Osteocyte (in vitro differentiated cells): ENCODE measurements at regions not wholly inside any gene's neighbourhood (a gene's known extent, or its start where the extent isn't known, plus 50 kb on each side); places are given as distances from the start of the nearest gene placed in this dataset.

ENCODE experiments used
- DNase-seq: peaks from one replicate; pipeline ENCODE4 v3.0.0; 2021; ENCODE audit warnings: mixed read lengths; ENCODE audit not compliant: unreplicated experiment; ENCODE audit errors: extremely low spot score
- H3K27ac Mint-ChIP-seq: one replicate; pipeline ENCODE4 v1.8.0; 2021; ENCODE audit warnings: mild to moderate bottlenecking, mixed read lengths; ENCODE audit not compliant: unreplicated experiment
- H3K27me3 Mint-ChIP-seq: one replicate; pipeline ENCODE4 v1.8.0; 2021; ENCODE audit warnings: mixed read lengths; ENCODE audit not compliant: unreplicated experiment
- H3K36me3 Mint-ChIP-seq: one replicate; pipeline ENCODE4 v1.8.0; 2021; ENCODE audit warnings: mixed read lengths; ENCODE audit not compliant: unreplicated experiment
- H3K4me1 Mint-ChIP-seq: one replicate; pipeline ENCODE4 v1.8.0; 2021; ENCODE audit warnings: mixed read lengths; ENCODE audit not compliant: unreplicated experiment
- H3K4me3 Mint-ChIP-seq: one replicate; pipeline ENCODE4 v1.8.0; 2021; ENCODE audit warnings: mild to moderate bottlenecking, moderate library complexity, mixed read lengths; ENCODE audit not compliant: unreplicated experiment
- H3K9me3 Mint-ChIP-seq: one replicate; pipeline ENCODE4 v1.8.0; 2021; ENCODE audit warnings: mixed read lengths; ENCODE audit not compliant: unreplicated experiment
- CTCF ChIP-seq: fragments of 200-600 bp; sonication (generic); IDR thresholded peaks from 2 replicates; pipeline ENCODE4 v1.5.0; 2021; ENCODE audit warnings: antibody characterized with exemption, mild to moderate bottlenecking, moderate library complexity

GRCh38 chr10:8800426-8800825 is 745.9 kb downstream of the GATA3 start:
- no peak for DNase-seq
- peaks cover 31% of the 10 kb centered on the region for H3K9me3 Mint-ChIP-seq
- peaks cover 2% of the 10 kb centered on the region for H3K36me3 Mint-ChIP-seq
- no peak overlapping the region for H3K4me3 Mint-ChIP-seq
- TF ChIP-seq CTCF = no peak
- no peaks in the 10 kb centered on the region for H3K27me3 Mint-ChIP-seq
- no peak overlapping the region for H3K27ac Mint-ChIP-seq
- H3K4me1 Mint-ChIP-seq = no peaks in the 10 kb centered on the region

- no peak overlapping the region for H3K4me3 Mint-ChIP-seq
- TF ChIP-seq CTCF = no peak
- H3K27me3 Mint-ChIP-seq = no peaks in the 10 kb centered on the region
- peaks cover 44% of the 10 kb centered on the region for H3K9me3 Mint-ChIP-seq
- peaks cover 2% of the 10 kb centered on the region for H3K36me3 Mint-ChIP-seq
- no peak for DNase-seq
- H3K4me1 Mint-ChIP-seq = no peaks in the 10 kb centered on the region
- H3K27ac Mint-ChIP-seq = no peak overlapping the region
Observed at GRCh38 chr10:8803992-8804391, 749.5 kb downstream of the GATA3 start.

- Mint-ChIP-seq H3K4me1 (no peaks in the 10 kb centered on the region), H3K36me3 (no peaks in the 10 kb centered on the region), H3K27ac (no peak overlapping the region), H3K4me3 (no peak overlapping the region), H3K9me3 (peaks cover 39% of the 10 kb centered on the region), H3K27me3 (no peaks in the 10 kb centered on the region)
- no peak for TF ChIP-seq CTCF
- no peak for DNase-seq
Observed at GRCh38 chr10:8810677-8811076, 756.2 kb downstream of the GATA3 start.

GRCh38 chr10:8811201-8811600 is 756.7 kb downstream of the GATA3 start:
- no peak overlapping the region for H3K4me3 Mint-ChIP-seq
- H3K27ac Mint-ChIP-seq = no peak overlapping the region
- H3K36me3 Mint-ChIP-seq = no peaks in the 10 kb centered on the region
- DNase-seq = no peak
- TF ChIP-seq CTCF = no peak
- peaks cover 36% of the 10 kb centered on the region for H3K9me3 Mint-ChIP-seq
- H3K4me1 Mint-ChIP-seq = no peaks in the 10 kb centered on the region
- H3K27me3 Mint-ChIP-seq = no peaks in the 10 kb centered on the region

- no peaks in the 10 kb centered on the region for H3K36me3 Mint-ChIP-seq
- H3K27ac Mint-ChIP-seq = no peak overlapping the region
- no peaks in the 10 kb centered on the region for H3K27me3 Mint-ChIP-seq
- H3K4me3 Mint-ChIP-seq = no peak overlapping the region
- TF ChIP-seq CTCF = no peak
- no peak for DNase-seq
- no peaks in the 10 kb centered on the region for H3K4me1 Mint-ChIP-seq
- H3K9me3 Mint-ChIP-seq = peaks cover 23% of the 10 kb centered on the region
Observed at GRCh38 chr10:8815969-8816368, 761.5 kb downstream of the GATA3 start.
